ENCODE measurements at regions not wholly inside any gene's neighbourhood (a gene's known extent, or its start where the extent isn't known, plus 50 kb on each side); places are given as distances from the start of the nearest gene placed in this dataset.
"Not testable (repeated sequence)": the region's sequence is repeated elsewhere in the genome, so short reads cannot be mapped to it uniquely, and the experiment has no call there.

DNA sequence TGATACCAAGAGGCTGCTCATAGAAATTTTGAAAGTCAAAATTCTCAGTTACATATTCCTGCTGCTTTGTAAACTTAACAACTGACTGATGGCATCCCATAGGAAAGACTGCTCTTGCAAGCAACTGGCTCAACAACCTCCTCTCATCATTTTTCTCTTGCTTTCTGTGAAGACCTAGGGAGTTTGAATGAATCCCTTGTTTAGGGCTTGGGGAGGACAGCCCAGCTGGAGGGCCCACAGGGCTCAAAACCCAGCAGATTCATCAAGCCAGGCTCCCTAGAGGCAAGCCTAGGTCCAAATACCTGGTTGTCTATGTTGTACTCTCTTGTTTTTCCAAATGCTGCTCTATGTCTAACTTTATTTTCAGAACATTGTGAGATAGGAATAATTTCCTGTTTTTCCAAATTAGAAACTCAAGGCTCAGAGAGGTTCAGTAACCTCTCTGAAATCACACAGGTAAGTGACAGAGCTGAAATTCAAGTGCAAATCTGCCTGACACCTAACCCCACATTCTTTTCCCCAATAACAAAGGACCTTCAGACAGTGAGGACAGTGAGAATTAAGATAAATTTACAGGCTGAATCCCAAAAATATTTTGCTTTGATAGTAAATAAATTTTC is 558.9 kb upstream of the KLF4 start:
- no peak for DNase-seq

DNA sequence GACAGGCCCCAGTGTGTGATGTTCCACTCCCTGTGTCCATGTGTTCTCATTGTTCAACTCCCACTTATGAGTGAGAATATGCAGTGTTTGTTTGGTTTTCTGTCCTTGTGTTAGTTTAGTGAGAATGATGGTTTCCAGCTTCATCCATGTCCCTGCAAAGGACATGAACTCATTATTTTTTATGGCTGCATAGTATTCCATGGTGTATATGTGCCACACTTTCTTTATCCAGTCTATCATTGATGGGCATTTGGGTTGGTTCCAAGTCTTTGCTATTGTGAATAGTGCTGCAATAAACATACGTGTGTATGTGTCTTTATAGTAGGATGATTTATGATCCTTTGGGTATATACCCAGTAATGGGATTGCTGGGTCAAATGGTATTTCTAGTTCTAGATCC is 558.2 kb upstream of the KLF4 start:
- not testable (repeated sequence) for DNase-seq

DNA sequence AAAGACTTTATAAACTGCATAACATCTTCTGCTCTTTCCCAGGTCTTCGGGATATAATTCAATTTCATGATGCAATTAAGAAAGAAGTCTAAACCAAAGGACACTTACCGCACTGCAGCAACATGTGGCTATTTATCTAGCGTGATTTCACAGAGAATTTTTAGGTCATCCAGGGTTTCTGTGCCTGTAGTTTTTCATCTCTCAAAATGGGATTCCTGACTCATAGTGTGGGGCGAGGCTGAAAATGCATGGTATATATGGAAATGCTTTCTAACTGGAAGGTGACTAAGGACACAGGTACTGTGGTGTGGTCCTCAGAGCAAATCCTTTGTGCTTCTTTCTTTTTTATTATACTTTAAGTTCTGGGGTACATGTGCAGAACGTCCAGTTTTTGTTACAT is 557.7 kb upstream of the KLF4 start:
- no peak for DNase-seq

DNA sequence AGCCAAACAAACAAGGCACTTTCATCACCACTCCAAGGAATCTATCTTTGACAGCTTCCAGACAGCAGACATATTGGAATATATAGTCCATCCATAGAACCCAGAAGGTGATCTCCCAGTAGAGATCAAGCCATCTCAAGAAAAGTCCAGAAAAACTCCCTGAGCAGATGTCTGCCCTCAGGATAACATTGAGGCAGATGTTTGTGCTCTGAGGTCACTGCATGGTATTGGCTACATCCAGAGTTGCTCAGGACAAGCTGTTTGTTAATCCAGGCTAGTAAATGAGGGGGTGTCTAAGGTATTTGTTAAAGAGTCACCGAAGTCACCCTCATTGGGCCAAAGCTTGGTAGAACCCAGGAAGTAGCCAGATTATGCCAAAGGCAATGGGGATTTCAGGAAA is 556.3 kb upstream of the KLF4 start:
- no peak for DNase-seq

DNA sequence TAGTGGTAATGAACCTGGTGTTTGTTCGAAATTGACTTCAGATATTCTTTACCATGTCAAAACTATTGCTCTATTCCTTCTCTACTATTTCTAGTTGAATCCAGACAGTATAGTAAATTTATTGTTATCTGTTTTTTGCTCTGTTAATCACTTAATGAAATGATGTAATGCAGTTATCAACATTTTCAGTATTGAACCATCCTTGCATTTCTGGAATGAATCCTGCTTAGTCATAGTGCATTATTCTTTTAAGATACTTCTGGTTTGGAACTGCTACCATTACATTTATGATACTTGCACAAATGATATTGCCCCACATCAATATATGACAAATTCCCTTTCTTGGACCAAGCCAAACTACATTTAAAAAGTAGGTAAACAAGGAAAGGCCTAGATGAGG is 554.0 kb upstream of the KLF4 start:
- DNase-seq: no peak

DNA sequence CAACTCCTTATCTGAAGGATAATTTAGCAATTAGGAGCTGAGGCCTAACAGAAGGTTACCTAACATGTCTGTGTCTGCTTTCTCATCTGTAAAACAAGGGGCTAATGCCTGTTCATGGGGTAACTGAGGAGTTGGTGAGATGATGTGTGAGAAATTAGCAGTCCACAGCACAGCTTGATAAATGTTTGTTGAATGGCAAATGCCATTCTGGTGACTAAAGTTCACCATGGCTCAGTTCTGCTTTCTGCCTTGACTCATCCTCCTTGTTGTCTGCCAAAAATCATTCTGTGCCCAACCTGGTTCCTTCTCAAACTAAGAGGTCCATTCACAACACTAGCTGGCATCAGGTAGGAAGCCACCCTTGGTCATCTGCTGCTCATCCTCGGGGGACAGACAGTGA is 552.0 kb upstream of the KLF4 start:
- DNase-seq: no peak

DNA sequence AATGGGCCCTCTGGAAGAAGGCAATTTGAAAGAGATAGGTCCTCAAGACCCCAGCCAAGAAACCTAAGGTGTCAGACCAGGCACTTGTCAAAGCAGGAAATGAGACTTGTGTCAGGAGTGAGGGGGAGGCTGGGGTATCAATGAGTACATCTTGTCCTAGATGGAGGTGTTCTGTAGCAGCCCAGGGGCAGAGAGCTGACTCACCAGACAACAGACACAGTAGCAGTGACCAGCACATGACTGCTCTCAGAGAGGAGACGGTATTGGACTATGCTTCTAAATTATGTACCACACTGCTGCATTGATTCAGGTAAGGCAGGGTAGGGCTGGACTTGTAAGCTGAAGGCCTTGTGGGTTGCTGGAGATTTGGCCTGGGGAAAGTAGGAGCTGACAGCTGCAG is 551.2 kb upstream of the KLF4 start:
- DNase-seq: no peak

DNA sequence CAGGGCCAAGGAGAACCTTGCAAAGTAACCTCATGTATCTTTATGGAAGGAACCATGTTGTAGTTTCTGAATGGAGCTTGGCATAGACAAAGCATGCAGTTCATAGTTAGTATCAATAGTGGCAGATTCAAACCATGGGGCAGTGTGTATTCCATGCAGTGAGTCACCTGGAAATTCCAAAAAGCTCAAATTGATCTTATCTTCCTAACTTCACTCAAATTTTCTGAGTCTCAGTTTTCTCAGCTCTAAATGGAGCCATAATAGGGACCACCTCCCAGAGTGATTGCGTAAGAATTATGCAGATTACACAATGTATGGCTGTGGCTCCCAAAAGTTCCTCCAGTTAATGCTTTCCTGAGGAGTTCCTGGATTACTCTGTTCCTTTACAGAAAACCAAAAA is 549.9 kb upstream of the KLF4 start:
- DNase-seq: no peak

DNA sequence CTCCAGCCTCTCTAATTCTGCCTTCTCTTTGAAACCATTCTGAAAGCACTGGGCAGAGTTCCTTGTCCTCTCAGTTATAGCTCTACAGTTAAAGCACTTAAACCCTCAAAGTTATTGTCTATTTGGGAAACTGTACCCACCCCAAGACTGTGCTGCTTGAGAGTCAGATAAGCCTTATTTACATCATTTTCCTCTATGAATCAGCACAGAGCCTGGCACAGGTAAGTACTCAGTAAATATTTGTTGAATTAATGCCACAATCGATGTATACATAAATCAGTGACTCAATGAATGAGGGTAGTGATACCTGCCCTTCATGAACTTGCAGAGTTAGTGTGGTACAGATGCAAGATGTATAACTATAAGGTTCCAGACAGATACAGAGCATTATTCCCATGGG is 549.4 kb upstream of the KLF4 start:
- DNase-seq: no peak

DNA sequence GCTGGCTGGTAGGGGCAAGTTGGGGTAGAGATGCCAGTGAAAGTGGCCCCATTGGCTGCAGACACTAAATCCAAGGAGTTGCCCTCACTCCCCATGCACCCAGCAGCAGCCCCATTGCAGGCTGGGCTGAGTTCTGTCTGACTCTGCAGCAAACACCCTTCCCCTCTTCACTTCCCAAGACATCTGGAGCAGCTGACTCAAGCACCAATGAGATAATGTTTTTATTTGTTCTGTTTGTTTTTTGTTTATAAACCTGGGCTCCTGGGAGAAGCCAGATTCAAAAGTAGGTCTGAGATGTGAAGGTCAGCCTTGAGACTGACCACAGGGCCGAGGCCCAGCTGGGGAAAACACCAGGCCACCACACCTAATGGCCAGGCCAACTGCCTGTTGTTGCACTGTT is 545.9 kb upstream of the KLF4 start:
- no peak for DNase-seq

DNA sequence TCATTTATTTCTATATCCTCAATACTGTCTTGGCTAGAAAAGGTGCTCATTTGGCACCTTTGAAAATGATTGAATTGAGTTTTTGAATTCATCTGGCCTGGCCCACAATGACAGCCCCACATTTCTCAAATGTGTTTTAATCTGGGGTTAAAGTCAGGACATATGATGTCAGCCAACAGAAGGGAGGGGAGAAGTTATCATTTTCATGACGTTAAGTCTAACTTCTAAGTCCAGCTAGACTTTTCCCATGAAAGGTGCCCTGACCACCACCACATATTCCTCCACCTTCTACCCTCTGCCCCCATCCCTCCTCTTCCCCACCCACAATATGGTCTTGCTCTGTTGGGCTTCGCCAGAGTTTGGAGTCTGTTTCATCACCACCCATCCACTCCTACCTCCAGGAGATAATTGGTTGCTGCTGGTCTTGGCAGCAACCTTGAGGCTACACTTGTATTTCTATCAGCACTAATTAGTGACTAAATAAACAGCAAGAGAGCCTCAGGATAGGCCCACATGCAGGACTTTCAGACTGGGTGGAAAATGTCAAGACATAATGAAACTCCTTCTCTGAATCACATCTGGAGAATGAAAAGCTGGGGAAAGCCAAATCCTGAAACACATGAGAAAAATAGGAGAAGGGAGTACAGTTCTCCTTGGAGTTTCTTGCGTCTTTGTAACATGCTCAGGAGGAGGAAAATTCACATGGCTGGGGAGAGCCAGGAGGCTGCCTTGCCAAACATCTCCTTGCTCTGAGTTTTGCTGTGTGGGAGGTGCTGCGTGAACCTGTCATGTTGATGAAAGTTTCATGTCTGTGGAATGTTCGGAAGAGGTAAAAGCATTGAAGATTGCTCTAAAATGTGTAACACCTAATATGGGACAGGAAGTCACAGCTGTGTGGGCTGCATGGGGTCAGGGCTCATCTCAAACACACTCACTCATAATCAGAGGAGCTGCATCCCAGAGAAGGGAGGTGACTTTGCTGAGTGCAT is 544.7 kb upstream of the KLF4 start:
- DNase-seq: no peak

DNA sequence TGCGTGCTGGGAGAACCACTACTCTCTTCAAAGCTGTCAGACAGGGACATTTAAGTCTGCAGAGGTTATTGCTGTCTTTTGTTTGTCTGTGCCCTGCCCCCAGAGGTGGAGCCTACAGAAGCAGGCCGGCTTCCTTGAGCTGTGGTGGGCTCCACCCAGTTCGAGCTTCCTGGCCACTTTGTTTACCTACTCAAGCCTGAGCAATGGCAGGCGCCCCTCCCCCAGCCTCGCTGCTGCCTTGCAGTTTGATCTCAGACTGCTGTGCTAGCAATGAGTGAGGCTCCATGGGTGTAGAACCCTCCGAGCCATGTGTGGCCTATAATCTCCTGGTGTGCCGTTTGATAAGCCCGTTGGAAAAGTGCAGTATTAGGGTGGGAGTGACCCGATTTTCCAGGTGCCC is 542.5 kb upstream of the KLF4 start:
- DNase-seq: not testable (repeated sequence)

DNA sequence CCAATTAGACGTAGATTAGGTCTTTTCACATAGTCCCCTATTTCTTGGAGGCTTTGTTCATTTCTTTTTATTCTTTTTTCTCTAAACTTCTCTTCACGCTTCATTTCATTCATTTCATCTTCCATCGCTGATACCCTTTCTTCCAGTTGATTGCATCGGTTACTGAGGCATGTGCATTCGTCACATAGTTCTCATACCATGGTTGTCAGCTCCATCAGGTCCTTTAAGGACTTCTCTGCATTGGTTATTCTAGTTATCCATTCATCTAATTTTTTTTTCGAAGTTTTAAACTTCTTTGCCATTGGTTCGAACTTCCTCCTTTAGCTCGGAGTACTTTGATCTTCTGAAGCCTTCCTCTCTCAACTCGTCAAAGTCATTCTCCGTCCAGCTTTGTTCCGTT is 541.7 kb upstream of the KLF4 start:
- DNase-seq: not testable (repeated sequence)

DNA sequence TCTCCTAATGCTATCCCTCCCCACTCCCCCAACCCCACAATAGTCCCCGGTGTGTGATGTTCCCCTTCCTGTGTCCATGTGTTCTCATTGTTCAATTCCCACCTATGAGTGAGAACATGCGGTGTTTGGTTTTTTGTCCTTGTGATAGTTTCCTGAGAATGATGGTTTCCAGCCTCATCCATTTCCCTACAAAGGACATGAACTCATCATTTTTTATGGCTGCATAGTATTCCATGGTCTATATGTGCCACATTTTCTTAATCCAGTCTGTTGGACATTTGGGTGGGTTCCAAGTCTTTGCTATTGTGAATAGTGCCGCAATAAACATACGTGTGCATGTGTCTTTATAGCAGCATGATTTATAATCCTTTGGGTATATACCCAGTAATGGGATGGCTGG is 537.1 kb upstream of the KLF4 start:
- DNase-seq: not testable (repeated sequence)

DNA sequence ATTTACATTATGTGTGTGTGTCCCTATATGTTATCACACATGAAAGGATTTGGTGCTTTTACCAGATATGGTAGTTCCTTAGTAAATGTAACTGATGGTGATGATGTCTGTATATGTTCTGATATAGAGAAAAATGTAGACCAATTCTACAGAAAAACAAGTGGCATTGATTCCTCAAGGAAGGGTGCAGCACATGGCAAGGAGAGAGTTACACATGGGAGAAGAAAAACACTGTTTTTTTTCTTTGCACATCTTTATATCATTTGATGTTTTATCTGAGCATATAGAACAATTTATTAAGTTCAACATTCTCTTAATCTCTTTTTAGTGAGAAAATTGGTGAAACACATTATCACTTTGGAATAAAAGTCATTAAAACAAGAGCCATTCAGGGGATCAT is 535.0 kb upstream of the KLF4 start:
- DNase-seq: no peak

DNA sequence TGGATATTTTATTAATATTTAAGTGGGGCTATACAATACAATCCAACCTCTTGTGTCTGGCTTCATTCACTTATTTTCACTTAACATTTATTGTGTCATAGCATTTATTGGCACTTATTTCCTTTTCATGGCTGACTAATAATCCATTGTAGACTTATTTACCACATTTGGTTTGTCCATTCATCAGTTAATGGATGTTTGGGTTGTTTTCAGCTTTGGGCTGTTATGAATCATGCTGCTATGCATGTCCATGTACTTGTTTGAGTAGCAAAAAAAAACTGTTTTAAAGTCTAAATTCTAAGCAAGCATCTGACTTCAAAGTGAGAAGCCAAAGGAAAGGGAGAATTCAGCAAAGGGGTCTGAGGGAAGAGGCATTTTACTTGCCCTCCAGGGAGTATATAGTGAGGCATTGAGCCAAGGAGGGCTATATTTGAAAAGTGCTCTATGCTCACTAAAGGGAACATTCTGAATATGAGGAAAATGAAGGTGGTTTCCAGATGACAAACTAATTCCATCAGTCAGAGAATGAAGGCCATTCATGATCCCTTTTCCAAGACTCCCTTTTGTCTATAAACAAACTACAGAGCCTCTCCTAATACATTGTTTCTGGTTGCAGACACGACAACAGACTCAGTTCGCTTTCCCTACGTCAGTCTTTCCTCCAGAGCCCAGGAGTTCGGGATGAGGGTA is 532.8 kb upstream of the KLF4 start:
- no peak for DNase-seq

DNA sequence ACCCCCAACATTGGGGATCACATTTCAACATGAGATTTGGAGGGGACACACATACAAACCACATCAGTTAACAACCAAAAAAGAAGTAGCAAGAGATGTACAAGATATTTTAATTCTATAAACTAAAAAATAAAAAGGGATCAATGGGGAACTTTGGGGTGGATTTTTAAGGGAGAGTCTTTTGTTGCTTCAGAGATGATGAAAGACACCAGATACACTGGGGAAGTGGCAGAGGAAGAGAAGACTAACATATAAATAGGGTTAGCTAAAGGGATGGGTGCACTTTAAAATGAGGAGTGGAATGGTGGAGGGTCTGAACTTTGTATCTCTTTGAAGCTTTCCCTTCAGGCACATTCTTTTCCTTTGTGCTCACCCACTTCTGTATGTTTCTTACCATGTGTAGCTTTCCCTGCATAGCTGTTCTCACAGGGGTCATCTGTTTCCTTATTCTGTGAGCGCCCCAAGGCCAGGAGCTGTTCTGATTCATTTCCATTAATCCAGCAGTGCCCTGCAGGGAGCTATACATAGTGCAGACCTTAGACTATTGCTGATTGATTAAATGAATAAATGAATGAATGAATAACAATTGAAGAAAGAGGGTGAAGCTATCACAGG is 531.6 kb upstream of the KLF4 start:
- DNase-seq: no peak

DNA sequence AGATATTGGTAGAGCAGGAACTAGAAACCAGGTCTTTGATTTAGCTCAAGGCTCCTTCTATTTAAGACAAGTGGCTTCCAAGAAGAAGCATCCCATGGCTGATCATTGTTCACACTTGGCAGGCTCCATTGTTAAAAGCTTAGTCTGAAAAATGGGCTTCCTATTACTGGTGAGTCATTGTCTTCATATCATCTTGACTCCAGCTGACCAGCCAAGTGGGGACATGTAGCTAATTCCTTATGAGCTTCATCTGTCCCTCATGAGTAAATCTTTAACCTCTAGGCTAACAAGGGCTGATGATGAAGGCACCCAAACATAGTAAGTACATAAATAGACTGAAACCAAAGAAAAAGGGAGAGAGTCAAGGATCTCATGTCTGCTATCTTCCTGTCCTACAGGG is 530.3 kb upstream of the KLF4 start:
- no peak for DNase-seq

DNA sequence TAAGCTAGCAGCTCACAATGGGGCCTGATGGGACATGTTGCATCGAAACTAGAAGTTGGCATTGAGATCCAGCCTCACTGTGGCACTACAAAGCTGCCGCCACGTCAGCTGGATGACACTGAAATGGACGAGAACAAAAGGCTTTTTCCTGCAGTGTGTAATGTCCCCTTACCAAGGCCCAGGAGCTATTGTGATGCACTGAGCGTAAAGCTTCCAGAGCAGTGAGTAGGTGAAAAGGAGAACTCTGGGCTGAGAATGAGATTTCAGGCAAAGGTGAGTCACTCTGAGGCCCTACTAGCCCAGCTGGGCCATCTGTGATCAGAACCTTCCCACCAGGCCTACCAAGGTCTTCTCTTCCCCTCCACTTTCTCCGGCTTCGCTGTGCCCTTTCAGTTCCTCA is 528.1 kb upstream of the KLF4 start:
- DNase-seq: no peak

DNA sequence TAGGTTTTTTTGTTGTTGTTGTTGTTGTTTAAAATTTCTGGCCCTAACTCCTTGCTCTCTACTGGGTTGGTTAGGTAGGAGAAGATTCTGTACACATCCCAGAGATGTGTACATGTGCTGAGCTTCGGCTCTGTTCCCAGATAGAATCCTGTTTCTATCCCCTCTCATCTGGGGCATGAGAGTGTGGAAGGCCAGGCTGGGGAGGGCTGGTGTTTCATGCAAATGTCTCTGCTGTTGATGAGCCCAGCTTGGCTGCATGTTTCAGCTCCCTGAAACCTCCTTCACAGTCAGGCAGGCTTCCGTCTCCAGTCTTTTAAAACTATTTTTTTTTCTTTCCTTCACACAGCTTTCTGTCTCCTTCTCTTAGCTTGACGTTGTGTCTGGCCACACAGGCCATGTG is 526.9 kb upstream of the KLF4 start:
- DNase-seq: no peak

DNA sequence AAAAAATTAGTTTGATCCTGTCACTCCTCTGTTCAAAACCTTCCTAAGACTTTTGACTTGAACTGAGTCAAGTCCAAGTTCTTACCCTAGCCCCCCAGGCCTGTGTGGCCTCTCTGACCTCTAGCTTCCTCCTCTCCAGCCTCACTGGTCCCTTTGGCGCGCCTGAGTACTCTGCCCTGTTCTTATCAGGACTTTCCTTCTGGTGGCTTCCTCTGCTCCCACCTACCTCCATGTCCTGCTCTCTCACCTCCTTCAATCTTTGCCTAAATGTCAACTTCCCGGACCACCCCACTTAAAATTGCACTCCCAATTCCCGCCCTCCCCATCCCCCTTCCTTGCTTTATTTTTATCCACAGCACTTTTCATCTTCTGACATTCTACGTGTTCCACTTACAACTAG is 526.1 kb upstream of the KLF4 start:
- no peak for DNase-seq

DNA sequence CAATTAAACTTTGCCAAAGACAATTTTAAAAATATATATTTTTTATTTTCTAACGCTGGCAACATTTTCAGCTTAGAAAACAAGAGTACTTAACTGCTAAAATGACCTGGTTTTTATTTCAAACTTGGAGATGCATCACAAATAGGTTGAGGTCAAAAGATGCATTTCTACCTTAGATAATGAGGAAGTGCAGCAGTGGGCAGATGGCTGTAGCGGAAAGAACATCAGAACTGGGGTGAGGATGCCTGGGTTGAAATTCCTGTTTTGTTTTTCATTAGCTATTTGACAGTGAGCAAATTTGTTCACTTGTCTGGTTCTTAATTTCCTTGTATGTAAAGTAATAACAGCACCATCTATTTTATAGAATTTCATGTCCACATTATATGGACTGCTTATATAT is 524.8 kb upstream of the KLF4 start:
- no peak for DNase-seq

DNA sequence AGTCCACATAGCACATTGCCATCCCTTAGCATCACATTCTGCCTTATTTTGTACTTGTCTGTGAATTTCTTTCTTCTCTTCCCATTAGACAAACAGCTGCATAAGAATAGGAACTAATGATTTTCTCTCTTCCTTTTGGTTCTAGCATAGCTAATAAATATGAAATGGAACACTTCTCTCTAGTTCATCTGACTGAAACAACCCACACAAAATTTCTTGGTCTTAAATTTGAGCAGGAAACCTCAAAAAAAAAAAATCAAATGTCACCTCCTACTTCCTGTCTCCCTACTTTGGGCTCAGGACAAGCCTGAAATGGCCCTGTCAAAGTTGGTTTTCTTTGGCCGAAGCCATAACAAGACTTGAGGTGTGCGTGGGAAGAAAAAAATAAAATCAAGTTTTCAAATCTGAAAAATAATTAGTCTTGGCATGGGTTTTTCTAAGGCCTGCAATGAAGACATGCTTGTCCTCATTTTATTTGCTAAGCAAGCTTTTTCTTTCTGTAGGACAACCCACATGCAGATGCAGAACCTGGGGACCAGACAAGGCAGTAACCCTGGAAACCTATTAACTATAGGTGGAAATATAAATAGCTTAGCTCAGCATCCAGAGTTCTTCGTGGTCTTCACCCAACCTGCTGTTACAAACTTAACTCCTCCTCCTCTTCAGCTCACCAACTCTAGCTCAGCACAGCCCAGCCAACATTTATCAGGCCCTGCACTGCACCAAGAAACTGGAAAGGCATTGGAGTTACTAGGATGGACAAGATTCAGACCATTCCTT is 523.5 kb upstream of the KLF4 start:
- DNase-seq: no peak
